ENCODE measurements at regions not wholly inside any gene's neighbourhood (a gene's known extent, or its start where the extent isn't known, plus 50 kb on each side); places are given as distances from the start of the nearest gene placed in this dataset.

DNA sequence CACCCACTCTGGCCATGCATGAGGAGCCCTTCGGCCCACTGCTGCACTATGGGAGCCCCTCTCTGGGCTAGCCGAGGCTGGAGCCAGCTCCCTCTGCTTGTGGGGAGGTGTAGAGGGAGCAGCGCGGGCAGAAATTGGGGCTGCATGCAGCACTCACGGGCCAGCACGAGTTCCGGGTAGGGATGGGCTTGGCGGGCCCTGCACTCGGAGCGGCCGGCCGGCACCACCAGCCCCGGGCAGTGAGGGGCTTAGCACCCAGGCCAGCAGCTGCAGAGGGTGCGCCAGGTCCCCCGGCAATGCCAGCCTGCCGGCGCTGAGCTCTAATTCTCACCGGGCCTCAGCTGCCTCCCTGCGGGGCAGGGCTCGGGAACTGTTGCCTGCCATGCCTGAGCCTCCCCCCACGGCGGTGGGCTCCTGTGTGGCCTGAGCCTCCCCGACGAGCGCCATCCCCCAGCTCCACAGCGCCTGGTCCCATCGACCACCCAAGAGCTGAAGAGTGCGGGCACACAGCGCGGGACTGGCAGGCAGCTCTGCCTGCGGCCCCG is 209.0 kb downstream of the LTN1 start:
- no peak for DNase-seq

DNA sequence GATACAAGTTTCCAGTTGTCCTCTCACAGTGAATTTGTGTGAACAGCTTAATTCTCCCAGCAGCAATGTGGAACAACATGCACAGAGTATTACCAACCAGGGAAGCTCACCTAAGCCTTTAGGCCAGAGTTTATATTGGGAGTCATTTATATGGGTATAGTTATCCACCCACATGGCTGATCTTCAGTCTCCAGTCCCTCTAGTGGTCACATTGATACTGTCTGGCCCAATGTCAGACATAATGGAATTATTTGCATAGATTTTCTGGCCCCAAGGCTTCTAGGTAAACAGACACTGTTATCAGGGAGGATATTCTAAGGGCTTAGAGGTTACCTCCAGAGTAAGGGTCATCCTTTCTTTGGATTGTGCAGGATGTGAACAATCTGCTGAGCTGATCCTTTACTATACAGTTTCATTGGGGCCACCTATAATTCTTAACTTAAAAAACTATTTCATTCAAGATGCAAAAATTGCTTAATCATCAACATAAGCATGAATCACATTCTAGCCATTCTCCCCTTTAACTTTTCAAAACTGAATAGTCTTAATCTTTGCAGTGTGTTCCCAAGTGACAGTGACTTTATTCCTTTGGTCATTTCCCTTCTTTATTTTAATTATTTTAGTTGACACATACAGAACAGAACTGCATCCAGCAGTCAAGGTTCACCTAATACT is 210.9 kb downstream of the LTN1 start:
- peak in 1 of 2 donors; percentile 8 for DNase-seq

DNA sequence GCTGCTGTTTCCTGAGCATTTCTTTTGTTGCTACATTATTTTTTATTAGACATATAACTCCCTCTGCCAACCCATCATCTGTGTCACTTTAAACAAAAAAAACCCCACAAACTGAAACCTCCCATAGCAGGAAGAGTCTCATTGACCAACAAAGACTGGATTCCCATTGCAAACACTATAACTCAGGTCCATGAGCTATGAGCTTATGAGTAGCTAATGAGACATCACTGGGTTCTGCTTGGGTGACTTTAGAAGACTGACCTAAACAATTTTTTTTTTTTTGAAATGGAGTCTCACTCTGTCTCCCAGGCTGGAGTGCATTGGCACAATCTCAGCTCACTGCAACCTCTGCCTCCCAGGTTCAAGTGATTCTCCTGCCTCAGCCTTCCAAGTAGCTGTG is 212.8 kb downstream of the LTN1 start:
- DNase-seq = no peak

DNA sequence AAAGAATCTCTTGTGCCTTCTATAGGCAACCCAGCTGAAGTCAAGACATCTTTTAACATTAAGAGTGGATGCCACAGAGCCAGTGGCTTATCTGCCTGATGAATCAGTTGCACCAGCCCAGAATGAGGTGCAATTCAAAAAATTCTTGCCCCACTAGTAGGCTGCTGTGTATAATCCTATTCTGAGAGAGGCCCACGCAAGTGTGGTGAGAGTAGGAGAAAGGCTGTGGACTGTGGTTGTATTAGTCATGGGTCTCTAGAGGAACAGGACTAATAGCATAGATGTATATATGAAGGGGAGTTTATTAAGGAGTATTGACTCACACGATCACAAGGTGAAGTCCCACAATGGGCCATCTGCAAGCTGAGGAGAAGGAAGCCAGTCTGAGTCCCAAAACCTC is 216.4 kb downstream of the LTN1 start:
- DNase-seq = no peak

DNA sequence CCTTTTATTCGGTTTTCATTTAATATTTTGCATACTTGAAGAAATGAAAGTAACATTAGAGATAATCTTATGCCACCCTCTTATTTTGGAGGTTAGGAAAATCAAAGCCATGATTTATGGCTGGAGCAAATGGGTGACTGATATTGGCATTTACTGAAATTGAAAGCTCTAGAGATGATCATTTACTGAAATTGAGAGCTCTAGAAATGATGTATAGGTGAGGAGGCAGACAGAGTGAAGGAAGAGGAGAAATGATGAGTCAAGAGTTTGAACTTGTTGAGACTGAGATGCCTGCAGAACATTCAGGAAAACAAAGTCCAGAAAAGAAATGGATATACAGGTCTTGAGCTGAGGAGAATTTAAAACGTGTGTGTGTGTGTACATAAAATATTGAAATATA is 217.6 kb downstream of the LTN1 start:
- no peak for DNase-seq

DNA sequence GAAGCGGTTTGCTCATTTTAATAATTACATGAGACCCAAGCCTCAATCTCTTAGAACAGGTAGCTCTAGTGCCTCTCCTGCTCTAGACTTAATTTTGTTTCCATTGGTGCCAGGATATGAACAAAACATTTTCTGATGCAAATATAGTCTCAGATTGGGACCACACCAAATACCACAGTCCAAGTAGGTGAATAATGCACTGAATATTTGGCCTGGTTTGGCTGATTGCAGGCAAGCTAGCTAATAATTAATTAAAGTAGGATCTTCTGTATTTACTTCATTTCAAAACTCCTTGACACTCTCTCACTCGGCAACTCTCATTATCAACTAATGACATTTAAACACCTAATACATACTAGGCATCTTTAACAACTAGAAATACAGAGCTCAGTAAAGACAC is 219.6 kb downstream of the LTN1 start:
- no peak for DNase-seq

DNA sequence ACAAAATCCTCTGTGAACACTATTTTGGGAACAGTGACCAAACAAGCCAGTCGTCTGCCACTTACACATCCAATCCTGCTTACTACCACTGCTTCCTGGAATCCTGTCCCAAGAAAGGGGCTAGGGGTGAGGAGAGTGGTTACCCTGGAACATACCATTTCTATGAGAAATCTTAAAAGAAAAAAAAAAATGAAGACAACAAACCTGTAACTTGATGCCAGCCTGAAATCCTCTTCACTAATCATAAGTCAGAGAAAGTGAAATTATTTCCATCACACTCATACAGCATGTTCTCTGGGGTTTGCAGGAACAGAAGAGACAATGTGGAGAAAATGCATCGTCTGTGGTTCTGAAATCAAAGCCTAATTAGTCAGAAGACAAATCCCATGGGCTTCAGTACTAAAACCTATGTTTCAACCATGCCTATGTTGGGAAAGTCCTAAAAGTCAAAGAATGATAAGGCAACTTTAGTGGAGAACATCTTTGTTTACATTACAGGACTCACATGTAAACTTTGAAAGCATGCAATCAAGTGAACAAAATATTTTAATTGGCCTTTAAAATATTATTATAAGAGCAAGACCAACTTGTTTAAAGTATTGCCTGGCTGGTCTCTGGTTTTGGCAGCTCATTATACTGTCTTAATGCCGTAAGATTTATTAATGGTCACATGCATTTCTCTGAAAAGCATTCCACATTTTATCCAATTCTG is 220.7 kb downstream of the LTN1 start:
- no peak for DNase-seq

DNA sequence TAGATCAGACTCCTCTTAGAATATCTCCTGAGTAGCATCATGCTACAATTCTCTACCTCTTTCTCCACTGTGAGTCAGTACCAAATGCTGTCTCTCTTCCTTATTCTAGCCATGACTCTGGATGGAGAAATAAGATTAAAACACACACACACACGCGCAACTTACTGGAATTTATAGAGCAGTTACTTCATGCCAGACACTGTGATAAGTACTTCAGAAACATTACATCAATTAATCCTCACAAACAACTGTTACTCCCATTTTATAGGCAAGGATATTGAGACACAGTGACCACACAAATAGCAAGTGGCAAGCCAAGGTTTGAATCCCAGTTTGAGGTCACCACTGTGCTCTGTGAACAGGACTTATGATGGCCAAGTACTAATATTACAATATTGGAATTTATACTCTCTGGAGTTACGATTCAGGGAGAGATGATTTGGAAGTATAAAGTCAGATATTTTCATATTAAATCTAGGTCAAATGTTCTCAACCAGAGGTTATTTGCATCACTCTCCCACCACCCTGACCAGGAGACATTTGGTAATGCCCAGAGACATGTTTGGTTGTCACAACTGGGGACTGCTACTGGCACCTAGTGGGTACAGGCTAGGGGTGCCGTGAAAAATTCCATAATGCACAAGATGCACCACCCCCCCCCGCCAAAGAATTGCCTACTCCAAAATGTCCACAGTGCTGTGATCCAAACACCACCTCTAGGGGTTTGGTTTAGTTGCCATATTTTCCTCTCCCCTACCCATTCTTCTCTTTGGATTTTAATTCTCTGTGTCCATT is 221.6 kb downstream of the LTN1 start:
- no peak for DNase-seq

DNA sequence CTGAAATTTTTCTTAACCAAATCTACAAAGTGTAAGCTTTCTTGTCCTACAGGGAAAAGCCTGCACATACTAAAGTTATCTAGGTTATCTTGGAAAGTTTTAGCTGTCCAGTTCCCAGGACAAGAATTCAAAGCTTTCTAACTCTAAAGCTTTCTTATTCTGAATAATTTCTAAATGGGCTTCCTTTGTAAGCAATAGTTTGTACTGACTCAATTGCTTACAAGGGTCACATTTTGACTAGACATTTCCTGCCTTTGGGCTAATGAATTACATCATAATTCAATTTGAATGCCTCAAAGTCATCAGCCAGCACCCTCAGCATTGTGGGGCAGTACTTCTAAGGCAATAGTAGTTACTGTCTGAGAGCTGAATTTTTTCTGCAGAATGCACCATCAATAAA is 223.0 kb downstream of the LTN1 start:
- DNase-seq = no peak

DNA sequence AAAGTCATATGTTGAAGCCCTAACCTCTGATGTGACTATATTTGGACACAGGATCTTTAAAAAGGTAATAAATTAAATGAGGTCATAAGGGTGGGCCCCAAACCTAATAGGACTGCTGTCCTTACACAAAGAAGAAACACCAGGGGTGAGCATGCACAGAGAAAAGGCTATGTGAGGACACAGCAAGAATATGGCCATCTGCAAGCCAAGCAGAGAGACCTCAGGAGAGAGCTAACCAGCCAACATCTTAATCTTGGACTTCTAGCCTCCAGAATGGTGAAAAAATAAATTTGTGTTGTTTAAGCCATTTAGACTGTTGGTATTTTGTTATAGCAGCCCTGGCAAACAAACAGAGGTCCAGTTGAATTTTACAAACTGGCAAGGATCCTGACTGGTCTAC is 223.9 kb downstream of the LTN1 start:
- DNase-seq = no peak

DNA sequence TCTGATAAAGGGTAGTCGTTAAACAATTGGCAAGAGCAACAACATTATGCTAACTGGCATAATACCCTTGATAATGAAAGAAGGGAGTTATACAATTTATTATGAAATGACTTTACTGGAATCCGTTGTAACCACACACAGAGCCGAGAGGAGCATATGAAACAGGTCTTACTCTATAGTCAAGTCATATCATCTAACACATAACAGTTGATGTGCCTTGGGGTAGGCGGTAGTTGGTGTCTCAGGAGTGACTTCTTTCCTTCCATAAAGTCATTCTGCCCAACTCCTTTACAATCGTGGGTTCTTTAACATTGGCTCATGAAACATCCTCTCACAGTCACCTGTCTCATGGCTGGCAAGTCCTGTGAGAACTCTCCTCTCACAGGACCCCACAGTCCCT is 225.2 kb downstream of the LTN1 start:
- DNase-seq = no peak

DNA sequence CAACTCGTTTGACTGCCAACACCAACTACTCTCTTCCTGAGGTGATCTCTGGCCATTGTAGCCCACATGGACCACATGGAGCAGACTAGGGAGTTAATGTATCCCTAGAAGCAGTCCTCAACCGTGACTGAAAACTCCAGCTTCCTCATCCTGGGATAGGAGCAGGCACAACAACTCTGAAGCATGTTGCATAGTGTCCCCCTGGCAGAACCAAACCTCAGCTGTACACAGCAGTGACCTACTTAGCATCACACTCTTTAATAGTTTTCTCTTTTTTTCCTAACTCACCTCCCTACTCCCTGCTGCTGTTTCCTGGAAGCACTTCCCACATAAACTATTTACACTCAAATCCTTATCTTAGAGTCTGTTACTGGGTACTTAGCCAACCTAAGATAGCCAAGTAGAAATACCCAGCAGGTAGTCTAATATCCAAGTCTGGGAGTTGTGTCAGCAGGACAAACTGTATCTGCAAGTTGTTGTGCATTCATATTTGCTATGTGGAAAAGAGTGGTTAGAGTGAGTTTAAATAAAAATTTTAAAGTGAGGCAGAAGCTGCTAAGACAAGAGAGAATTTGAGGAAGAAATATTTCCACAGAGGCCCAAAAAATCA is 228.8 kb downstream of the LTN1 start:
- DNase-seq = no peak

DNA sequence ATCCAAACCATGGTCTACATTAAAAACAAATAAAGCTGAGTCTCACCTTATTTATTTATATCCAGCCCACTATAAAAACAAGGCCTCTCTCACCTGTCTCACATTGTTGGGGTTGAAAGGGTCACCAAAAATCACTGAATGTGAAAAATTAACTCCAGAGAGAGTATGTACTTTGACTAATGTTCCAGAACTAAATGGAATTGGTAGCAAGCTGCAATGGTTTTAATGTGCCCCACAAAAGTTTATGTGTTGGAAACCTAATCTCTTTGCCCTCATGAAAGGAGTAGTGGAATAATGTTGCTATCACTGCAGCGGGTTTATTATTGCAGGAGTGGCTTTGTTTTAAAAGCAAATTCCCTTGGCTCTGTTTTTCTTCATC is 230.3 kb downstream of the LTN1 start:
- no peak for DNase-seq

DNA sequence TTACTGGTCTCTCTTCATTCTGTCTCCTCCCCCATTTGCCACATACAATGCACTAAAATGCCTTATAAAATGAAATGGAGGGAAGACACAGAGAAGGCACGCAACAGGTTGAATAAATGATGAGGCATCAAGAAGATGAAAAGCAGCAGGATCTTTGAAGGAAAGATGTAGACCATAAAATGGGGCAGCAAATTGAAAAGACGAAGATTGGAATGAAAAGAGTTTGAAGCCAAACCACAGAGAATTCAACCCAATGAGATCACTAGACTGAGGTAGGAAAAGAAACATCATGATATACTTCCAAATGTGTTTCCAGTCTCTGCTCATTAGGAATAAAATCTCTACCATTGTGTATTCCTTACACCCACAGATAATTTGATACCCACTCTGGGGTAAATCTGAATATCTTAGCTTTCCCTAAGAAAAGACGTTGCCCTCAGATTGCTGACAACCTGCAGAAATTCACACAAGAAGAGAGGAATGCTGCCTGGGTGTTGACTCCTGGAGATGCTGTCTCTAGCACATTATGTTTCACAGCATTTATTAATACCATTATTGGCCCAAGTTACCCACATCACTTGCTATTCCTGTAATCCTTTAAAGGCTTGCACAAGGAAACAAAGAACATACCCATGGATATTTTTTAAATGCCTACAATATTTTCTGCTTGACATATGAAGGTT is 230.9 kb downstream of the LTN1 start:
- no peak for DNase-seq

DNA sequence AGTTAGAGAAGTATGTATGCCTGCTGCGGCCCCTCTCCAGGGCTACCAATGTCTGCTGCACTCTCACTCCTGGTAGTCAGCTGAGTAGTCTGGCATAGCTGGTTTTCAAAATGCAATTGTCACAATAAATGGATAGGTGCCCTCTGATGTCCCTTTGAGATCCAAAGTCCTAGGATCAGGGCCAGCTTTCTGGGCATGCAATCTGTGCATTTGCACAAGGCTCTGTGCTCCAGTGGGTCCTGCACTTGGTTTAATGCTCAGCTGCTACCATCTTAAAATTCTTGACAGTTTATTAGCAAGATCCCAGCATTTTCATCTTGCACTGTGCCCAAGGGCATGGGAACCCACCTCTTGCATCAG is 233.8 kb downstream of the LTN1 start:
- DNase-seq = no peak

DNA sequence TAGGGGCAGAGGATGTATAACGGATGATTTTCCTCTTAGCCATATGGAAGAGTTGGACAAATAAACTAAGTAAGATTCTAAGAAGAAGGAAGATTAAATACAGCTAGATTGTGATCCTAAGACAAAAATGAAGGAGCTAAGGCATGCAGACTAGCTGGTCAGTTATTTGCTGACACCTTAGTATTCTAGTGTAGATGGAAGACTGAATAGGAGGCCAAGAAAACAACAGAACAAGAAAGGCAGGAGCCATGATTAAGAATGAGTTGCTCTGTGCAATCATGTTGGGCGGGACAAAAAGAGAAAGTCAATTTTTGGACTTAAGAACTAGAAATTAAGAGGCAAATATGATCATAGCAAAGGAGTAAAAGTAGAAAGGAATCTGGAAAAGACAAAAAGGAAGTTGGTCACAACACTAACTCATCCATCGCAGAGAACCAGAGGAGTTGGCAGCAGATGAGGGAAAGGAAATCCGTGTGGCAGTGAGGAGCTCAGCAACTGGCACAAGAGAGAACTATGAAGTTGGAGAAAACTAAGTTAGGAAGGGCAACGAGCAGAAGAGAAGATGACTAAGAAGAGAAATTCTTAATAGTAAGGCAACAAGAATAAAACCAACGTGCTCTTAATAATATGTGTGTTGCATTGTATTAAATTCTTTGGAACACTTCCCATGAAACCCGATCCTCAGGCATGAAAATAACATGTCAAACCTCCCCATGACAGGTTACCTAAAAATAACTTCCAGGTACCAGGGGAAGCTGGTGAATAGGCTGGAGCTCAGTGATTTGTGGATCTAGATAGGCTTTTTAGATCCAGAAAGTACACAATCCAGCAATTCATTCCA is 234.4 kb downstream of the LTN1 start:
- DNase-seq = no peak

DNA sequence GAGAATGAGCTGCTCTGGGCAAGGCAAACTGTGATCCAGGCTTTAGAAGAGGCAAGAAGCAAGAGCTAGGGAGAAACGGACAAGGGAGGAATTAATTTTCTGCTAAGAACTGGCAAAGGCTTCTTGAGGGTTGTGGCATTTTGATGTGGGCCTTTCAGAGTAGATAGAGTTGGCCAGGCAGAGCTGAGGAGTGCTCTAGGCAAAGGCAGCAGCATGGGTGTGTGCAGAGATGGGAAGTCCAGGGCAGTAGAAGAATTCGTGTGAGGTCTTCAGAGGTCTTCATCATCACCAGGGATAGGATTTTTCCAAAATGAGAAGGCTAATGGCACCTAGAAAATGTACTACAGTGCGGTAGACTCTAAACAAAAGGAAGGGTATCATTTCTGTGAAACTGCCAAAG is 237.8 kb downstream of the LTN1 start:
- DNase-seq = no peak

DNA sequence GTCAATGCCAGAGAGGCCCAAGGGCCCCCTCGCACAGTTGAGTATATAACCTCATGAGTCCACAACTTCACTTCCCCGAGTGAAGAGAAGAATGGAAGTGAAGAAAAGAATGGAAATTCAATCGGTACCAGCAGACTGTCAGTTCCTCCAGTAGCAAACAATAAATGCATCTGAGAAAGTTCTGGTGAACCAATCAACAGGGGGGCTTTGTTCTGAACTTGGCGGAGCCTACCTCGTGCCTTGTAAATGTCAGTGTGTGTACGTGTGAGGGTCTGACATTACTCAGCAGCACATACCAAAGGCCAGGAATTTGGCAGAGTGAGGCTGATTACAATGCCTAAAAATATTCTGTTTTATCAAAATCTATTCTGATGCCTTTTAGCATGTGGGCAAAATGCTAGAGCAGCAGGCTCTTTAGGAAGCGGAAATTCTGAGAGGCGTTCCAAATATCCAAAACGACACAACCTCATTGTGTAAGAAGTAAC is 238.5 kb downstream of the LTN1 start:
- no peak for DNase-seq

DNA sequence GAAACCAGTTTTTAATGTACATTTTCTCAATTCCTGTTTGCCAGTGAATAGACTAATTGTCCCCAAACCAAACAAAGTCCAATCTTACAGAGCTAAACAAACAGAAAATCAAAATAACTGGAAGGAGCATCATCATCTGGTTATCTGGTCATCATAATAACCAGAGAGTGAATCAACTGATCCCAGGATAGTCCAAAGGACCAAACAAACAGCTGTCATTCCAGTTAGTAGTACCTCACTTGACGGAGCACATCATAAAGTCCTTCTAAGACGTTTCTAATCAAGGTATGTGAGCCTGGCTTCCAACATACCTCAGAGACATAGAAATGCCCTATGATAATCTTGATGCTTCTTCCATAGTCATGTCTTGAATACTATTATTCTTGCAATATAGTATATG is 240.5 kb downstream of the LTN1 start:
- no peak for DNase-seq

DNA sequence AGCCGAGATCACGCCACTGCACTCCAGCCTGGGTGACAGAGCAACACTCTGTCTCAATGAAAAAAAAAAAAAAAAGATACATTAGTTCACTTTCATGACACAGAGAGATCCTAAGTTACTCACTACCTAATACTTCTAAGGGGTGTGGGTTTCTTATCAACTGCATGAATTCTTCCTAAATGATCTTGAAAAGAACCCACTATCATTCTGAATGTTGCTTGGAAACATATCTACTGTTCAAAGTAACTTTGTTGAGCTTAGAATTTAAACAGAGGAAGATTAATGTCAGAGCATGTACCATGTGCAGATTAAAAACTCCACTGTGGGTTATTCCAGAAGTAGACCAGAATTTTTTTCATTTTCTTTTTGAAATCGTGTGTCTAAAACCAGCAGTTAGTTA is 241.5 kb downstream of the LTN1 start:
- DNase-seq = no peak

DNA sequence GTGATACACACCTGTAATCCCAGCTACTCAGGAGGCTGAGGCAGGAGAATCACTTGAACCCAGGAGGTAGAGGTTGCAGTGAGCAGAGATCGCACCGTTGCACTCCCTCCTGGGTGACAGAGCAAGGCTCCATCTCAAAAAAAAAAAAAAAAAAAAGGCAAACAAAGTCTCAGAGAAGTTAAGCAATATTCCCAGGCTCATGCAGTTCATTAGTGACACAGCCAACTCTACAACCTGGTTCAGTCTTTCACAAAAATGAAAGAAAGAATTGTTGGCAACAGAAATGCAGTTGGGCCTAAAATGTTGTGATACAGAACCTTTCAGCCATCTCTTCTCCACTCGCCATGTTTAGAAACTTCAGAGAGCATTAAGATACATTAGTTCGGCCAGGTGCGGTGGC is 242.1 kb downstream of the LTN1 start:
- no peak for DNase-seq

DNA sequence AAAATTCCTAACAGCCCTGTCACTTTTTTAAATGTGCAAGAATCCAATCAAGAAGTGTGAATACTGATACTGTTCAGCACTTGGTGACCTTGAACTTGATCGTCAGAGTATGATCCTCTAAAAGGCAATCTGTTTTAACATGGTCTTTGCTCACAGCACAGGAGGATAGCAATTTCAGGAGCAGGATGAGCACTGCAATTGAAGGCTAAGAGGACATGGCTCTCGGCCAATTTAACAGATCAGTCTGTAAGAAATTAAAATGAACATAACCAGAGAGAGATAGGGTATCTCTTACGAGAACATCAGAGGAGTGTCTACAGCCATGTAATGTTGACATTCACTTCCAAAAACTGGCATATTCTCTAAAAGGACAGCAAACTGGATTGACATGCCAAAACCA is 243.1 kb downstream of the LTN1 start:
- DNase-seq = no peak
